ENCODE measurements at regions not wholly inside any gene's neighbourhood (a gene's known extent, or its start where the extent isn't known, plus 50 kb on each side); places are given as distances from the start of the nearest gene placed in this dataset.
A peak's percentile ranks its signal among the peaks of the same experiment; 100 is the strongest.

GRCh38 chr16:79390481-79391051 lies 210.0 kb downstream of the MAF start:
- WGBS, 2 donors: 53 to 59% methylated on average over 9 of the region's 9 CpGs
- Histone ChIP-seq H3K4me1 (ENCODE audit: control insufficient read depth in 5 of 5, insufficient read depth in 5 of 5, low read length in 5 of 5) (peaks cover 3 to 16% (median 3%) of the 10 kb centered on the region in 5 donors), H3K27ac (ENCODE audit: low read depth in 1 of 2, low read length in 1 of 2) (no peak overlapping the region), H3K9me3 (ENCODE audit: control insufficient read depth in 4 of 4, insufficient read depth in 3 of 4, low read length in 3 of 4) (no peaks in the 10 kb centered on the region), H3K27me3 (ENCODE audit: control insufficient read depth in 3 of 3, insufficient read depth in 3 of 3, low read length in 2 of 3) (no peaks in the 10 kb centered on the region), H3K4me3 (no peak overlapping the region), H3K36me3 (ENCODE audit: control insufficient read depth in 4 of 4, insufficient read depth in 4 of 4, low read length in 4 of 4) (no peaks in the 10 kb centered on the region), H3K9ac (ENCODE audit: insufficient read depth in 1 of 2, low read length in 2 of 2) (no peak overlapping the region)
- ATAC-seq (ENCODE audit: insufficient read depth, low FRiP score) (no peak), DNase-seq (no peak)
- TF ChIP-seq CTCF (IDR thresholded peaks at IDR 0.05; ENCODE audit: control extremely low read depth, extremely low read depth): no peak

GRCh38 chr16:79388396-79388795 lies 212.1 kb downstream of the MAF start:
- no peak for DNase-seq
- no peak for TF ChIP-seq CTCF (IDR thresholded peaks at IDR 0.05; ENCODE audit: control extremely low read depth, extremely low read depth)
- Histone ChIP-seq H3K9ac (ENCODE audit: insufficient read depth in 1 of 2, low read length in 2 of 2) (no peak overlapping the region), H3K9me3 (ENCODE audit: control insufficient read depth in 4 of 4, insufficient read depth in 3 of 4, low read length in 3 of 4) (no peaks in the 10 kb centered on the region), H3K4me1 (ENCODE audit: control insufficient read depth in 5 of 5, insufficient read depth in 5 of 5, low read length in 5 of 5) (peaks cover 0 to 16% (median 3%) of the 10 kb centered on the region in 5 donors), H3K27ac (ENCODE audit: low read depth in 1 of 2, low read length in 1 of 2) (no peak overlapping the region), H3K27me3 (ENCODE audit: control insufficient read depth in 3 of 3, insufficient read depth in 3 of 3, low read length in 2 of 3) (no peaks in the 10 kb centered on the region), H3K36me3 (ENCODE audit: control insufficient read depth in 4 of 4, insufficient read depth in 4 of 4, low read length in 4 of 4) (no peaks in the 10 kb centered on the region), H3K4me3 (no peak overlapping the region)
- no peak for ATAC-seq (ENCODE audit: insufficient read depth, low FRiP score)
- WGBS, 2 donors: 93% methylated on average over 1 of the region's 1 CpG

- ATAC-seq (ENCODE audit: insufficient read depth, low FRiP score): no peak
- no peaks in the 10 kb centered on the region for H3K27me3 ChIP-seq (ENCODE audit: control insufficient read depth in 3 of 3, insufficient read depth in 3 of 3, low read length in 2 of 3)
- peaks cover 0 to 10% (median 2%) of the 10 kb centered on the region in 5 donors for H3K4me1 ChIP-seq (ENCODE audit: control insufficient read depth in 5 of 5, insufficient read depth in 5 of 5, low read length in 5 of 5)
- WGBS, 2 donors: 96% methylated on average over 7 of the region's 7 CpGs
- DNase-seq: no peak
- H3K36me3 ChIP-seq (ENCODE audit: control insufficient read depth in 4 of 4, insufficient read depth in 4 of 4, low read length in 4 of 4): no peaks in the 10 kb centered on the region
- no peak overlapping the region for H3K27ac ChIP-seq (ENCODE audit: low read depth in 1 of 2, low read length in 1 of 2)
- no peak overlapping the region for H3K4me3 ChIP-seq
- no peak overlapping the region for H3K9ac ChIP-seq (ENCODE audit: insufficient read depth in 1 of 2, low read length in 2 of 2)
- TF ChIP-seq CTCF (IDR thresholded peaks at IDR 0.05; ENCODE audit: control extremely low read depth, extremely low read depth): no peak
- H3K9me3 ChIP-seq (ENCODE audit: control insufficient read depth in 4 of 4, insufficient read depth in 3 of 4, low read length in 3 of 4): no peaks in the 10 kb centered on the region
Observed at GRCh38 chr16:79386299-79386698, 214.2 kb downstream of the MAF start.

GRCh38 chr16:79381603-79382042 lies 218.9 kb downstream of the MAF start:
- Histone ChIP-seq H3K4me1 (ENCODE audit: control insufficient read depth in 5 of 5, insufficient read depth in 5 of 5, low read length in 5 of 5) (peaks cover 0 to 8% (median 0%) of the 10 kb centered on the region in 5 donors), H3K27ac (ENCODE audit: low read depth in 1 of 2, low read length in 1 of 2) (peak overlapping the region in 1 of 2 donors; percentile 1), H3K36me3 (ENCODE audit: control insufficient read depth in 4 of 4, insufficient read depth in 4 of 4, low read length in 4 of 4) (no peaks in the 10 kb centered on the region), H3K9me3 (ENCODE audit: control insufficient read depth in 4 of 4, insufficient read depth in 3 of 4, low read length in 3 of 4) (peaks cover 0 to 2% (median 0%) of the 10 kb centered on the region in 4 donors), H3K27me3 (ENCODE audit: control insufficient read depth in 3 of 3, insufficient read depth in 3 of 3, low read length in 2 of 3) (no peaks in the 10 kb centered on the region), H3K4me3 (no peak overlapping the region), H3K9ac (ENCODE audit: insufficient read depth in 1 of 2, low read length in 2 of 2) (no peak overlapping the region)
- TF ChIP-seq CTCF (IDR thresholded peaks at IDR 0.05; ENCODE audit: control extremely low read depth, extremely low read depth): no peak
- ATAC-seq (ENCODE audit: insufficient read depth, low FRiP score) (peak; percentile 66), DNase-seq (peak; percentile 33 to 82 (median 70))
- 12 to 32% methylated on average over 10 of the region's 10 CpGs for WGBS, 2 donors

Data from lung (tissue), 11 donors.